CD14-positive monocyte (primary cell): ENCODE measurements at regions not wholly inside any gene's neighbourhood (a gene's known extent, or its start where the extent isn't known, plus 50 kb on each side); places are given as distances from the start of the nearest gene placed in this dataset.

Experiments
- DNase-seq, 3 donors: peaks; one replicate each; pipeline ENCODE4 v3.0.0-alpha.2; 2011 to 2022
- H2AFZ ChIP-seq: 2 replicates; pipeline ENCODE4 v1.6.0; 2012; ENCODE audit warnings: mild to moderate bottlenecking, low read depth, low read length, inconsistent platforms; ENCODE audit not compliant: insufficient read depth, poor library complexity, severe bottlenecking
- H3K27ac ChIP-seq, 2 donors: 1 replicate in 1 of 2; 2 replicates in 1 of 2; pipeline ENCODE4 v1.5.1; 2012 to 2013; ENCODE audit warnings: low read length in 2 of 2, control low read depth in 1 of 2, inconsistent platforms in 1 of 2, low read depth in 1 of 2, mild to moderate bottlenecking in 1 of 2
- H3K27me3 ChIP-seq, 2 donors: one replicate each; pipeline versions ENCODE4 v1.6.0 to v1.6.1; 2011 to 2013; ENCODE audit warnings: low read length in 2 of 2; ENCODE audit not compliant: control insufficient read depth in 2 of 2, insufficient read depth in 2 of 2
- H3K36me3 ChIP-seq, 2 donors: replicated peaks in 1 of 2; 1 replicate in 1 of 2; 2 replicates in 1 of 2; pipeline versions ENCODE4 v1.5.1 to v1.6.1; 2012 to 2013; ENCODE audit warnings: low read length in 2 of 2, control low read depth in 1 of 2, inconsistent platforms in 1 of 2, mild to moderate bottlenecking in 1 of 2; ENCODE audit not compliant: insufficient read depth in 2 of 2, control insufficient read depth in 1 of 2
- H3K4me1 ChIP-seq, 2 donors: 1 replicate in 1 of 2; 2 replicates in 1 of 2; pipeline versions ENCODE4 v1.5.1 to v1.6.1; 2012 to 2013; ENCODE audit warnings: low read length in 2 of 2, control low read depth in 1 of 2, inconsistent platforms in 1 of 2, mild to moderate bottlenecking in 1 of 2, moderate library complexity in 1 of 2; ENCODE audit not compliant: insufficient read depth in 2 of 2, control insufficient read depth in 1 of 2
- H3K4me2 ChIP-seq: replicated peaks from 2 replicates; pipeline ENCODE3; 2012; ENCODE audit warnings: low read length, moderate library complexity, mild to moderate bottlenecking; ENCODE audit not compliant: poor library complexity, severe bottlenecking; ENCODE audit errors: extremely low read depth
- H3K4me3 ChIP-seq, 3 experiments: fragments of 200-600 bp in 1 of 3; sonication (generic) in 1 of 3; replicated peaks in 1 of 3; 1 replicate in 2 of 3; 2 replicates in 1 of 3; pipeline ENCODE4 v1.5.1; 2011 to 2013; ENCODE audit warnings: low read length in 3 of 3, mild to moderate bottlenecking in 3 of 3, control low read depth in 2 of 3, low read depth in 2 of 3, inconsistent platforms in 1 of 3, moderate library complexity in 1 of 3
- H3K79me2 ChIP-seq: 2 replicates; pipeline ENCODE4 v1.6.0; 2012; ENCODE audit warnings: mild to moderate bottlenecking, control low read depth, inconsistent platforms, low read length, moderate library complexity; ENCODE audit not compliant: insufficient read depth
- H3K9ac ChIP-seq: 2 replicates; pipeline ENCODE4 v1.6.0; 2017; ENCODE audit warnings: low read length, mild to moderate bottlenecking; ENCODE audit not compliant: insufficient read depth, poor library complexity, severe bottlenecking
- H3K9me3 ChIP-seq, 2 donors: replicated peaks in 1 of 2; 1 replicate in 1 of 2; 2 replicates in 1 of 2; pipeline versions ENCODE4 v1.5.1 to v1.6.1; 2012 to 2013; ENCODE audit warnings: low read length in 2 of 2, control low read depth in 1 of 2; ENCODE audit not compliant: control insufficient read depth in 1 of 2, insufficient read depth in 1 of 2
- H4K20me1 ChIP-seq: 2 replicates; pipeline ENCODE4 v1.6.0; 2012; ENCODE audit warnings: mild to moderate bottlenecking, low read length, control low read depth, moderate library complexity; ENCODE audit not compliant: insufficient read depth
- H3K27ac Mint-ChIP-seq, 7 donors: one replicate each; pipeline ENCODE4 v1.8.0; 2020; ENCODE audit warnings: mild to moderate bottlenecking in 7 of 7, mixed read lengths in 7 of 7, moderate library complexity in 6 of 7, inconsistent platforms in 2 of 7
- H3K27me3 Mint-ChIP-seq, 3 donors: one replicate each; pipeline ENCODE4 v1.8.0; 2021 to 2022; ENCODE audit warnings: low read depth in 3 of 3, mild to moderate bottlenecking in 3 of 3, mixed read lengths in 3 of 3, moderate library complexity in 3 of 3, inconsistent platforms in 1 of 3
- H3K36me3 Mint-ChIP-seq, 2 donors: one replicate each; pipeline ENCODE4 v1.8.0; 2020; ENCODE audit warnings: mixed read lengths in 2 of 2, inconsistent platforms in 1 of 2, mild to moderate bottlenecking in 1 of 2
- H3K4me1 Mint-ChIP-seq: one replicate; pipeline ENCODE4 v1.8.0; 2020; ENCODE audit warnings: mild to moderate bottlenecking, mixed read lengths
- H3K4me3 Mint-ChIP-seq, 2 donors: one replicate each; pipeline ENCODE4 v1.8.0; 2020; ENCODE audit warnings: mild to moderate bottlenecking in 2 of 2, mixed read lengths in 2 of 2, moderate library complexity in 1 of 2
- H3K9me3 Mint-ChIP-seq, 7 donors: one replicate each; pipeline ENCODE4 v1.8.0; 2020 to 2022; ENCODE audit warnings: mixed read lengths in 7 of 7, mild to moderate bottlenecking in 6 of 7, moderate library complexity in 6 of 7, inconsistent platforms in 2 of 7
- CTCF ChIP-seq: fragments of 200-600 bp; IDR thresholded peaks from one replicate; pipeline ENCODE4 v1.8.0; 2022; ENCODE audit warnings: antibody characterized with exemption, mild to moderate bottlenecking
- WGBS: methylation state at CpG from one replicate; pipeline ENCODE4 v1.1.5; 2013; ENCODE audit warnings: missing lambda C conversion rate; ENCODE audit not compliant: insufficient coverage; 5-methylcytosine and 5-hydroxymethylcytosine counted together
- intact Hi-C, 2 donors: fragments of 100-400 bp; cut with micrococcal nuclease; formaldehyde crosslinking; loops; one replicate each; pipeline versions ENCODE4 v1.15.0 to v1.15.1; 2023

DNA sequence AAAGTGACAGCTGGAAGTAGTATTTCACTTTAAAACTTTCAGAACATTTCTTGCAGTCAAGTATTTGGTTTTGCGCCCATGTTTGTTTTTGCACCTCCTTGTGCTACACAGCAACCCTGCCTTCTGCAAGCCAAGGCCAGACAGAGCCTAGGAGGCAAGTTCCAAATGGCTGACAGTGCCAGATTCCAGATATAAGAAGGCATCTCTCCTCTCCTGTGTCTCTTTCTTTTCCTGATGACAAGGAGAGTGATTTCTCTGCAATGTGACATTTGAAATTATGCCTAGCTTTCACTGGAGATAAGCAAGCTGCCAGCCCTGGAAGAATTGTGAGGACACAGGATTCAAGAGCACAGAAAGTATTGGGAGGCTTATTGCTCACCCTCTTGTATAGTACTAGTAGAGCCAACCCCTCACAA is 149.1 kb upstream of the TENT5A start:
- Histone ChIP-seq H3K9ac (no peak overlapping the region), H3K4me2 (no peak overlapping the region), H2AFZ (no peak overlapping the region), H3K9me3 (no peaks in the 10 kb centered on the region), H3K36me3 (no peaks in the 10 kb centered on the region), H3K27me3 (no peaks in the 10 kb centered on the region), H3K27ac (no peak overlapping the region), H3K79me2 (no peaks in the 10 kb centered on the region), H3K4me1 (no peaks in the 10 kb centered on the region), H3K4me3 (no peak overlapping the region), H4K20me1 (no peaks in the 10 kb centered on the region)
- Mint-ChIP-seq H3K27me3 (peaks cover 0 to 1% (median 0%) of the 10 kb centered on the region in 3 donors), H3K4me3 (no peak overlapping the region), H3K4me1 (peaks cover 5% of the 10 kb centered on the region), H3K27ac (no peak overlapping the region), H3K36me3 (no peaks in the 10 kb centered on the region), H3K9me3 (peaks cover 0 to 10% (median 5%) of the 10 kb centered on the region in 7 donors)
- 100% methylated on average over 1 of the region's 1 CpG for WGBS
- intact Hi-C loops: no loop called here
- no peak for DNase-seq
- TF ChIP-seq CTCF: no peak

- Histone ChIP-seq H2AFZ (no peak overlapping the region), H3K36me3 (no peaks in the 10 kb centered on the region), H3K79me2 (no peaks in the 10 kb centered on the region), H4K20me1 (no peaks in the 10 kb centered on the region), H3K27ac (no peak overlapping the region), H3K4me3 (no peak overlapping the region), H3K9me3 (no peaks in the 10 kb centered on the region), H3K4me1 (no peaks in the 10 kb centered on the region), H3K9ac (no peak overlapping the region), H3K4me2 (no peak overlapping the region), H3K27me3 (no peaks in the 10 kb centered on the region)
- Mint-ChIP-seq H3K4me3 (no peak overlapping the region), H3K27ac (no peak overlapping the region), H3K36me3 (no peaks in the 10 kb centered on the region), H3K4me1 (peaks cover 5% of the 10 kb centered on the region), H3K9me3 (peaks cover 0 to 10% (median 5%) of the 10 kb centered on the region in 7 donors), H3K27me3 (peaks cover 0 to 1% (median 0%) of the 10 kb centered on the region in 3 donors)
- 100% methylated on average over 1 of the region's 1 CpG for WGBS
- intact Hi-C loops: no loop called here
- no peak for TF ChIP-seq CTCF
- DNase-seq: no peak
Observed at GRCh38 chr6:81900616-81901015, 148.1 kb upstream of the TENT5A start.
